Activated naive CD4-positive, alpha-beta T cell treated with Interleukin-2 at 50 U/mL for 16 hours (primary cell): ENCODE measurements at regions not wholly inside any gene's neighbourhood (a gene's known extent, or its start where the extent isn't known, plus 50 kb on each side); places are given as distances from the start of the nearest gene placed in this dataset.

Experiments
- DNase-seq: peaks from one replicate; pipeline ENCODE4 v3.0.0-alpha.2; 2020

- no peak for DNase-seq
Observed at GRCh38 chr22:23408321-23408720, 171.8 kb downstream of the IGLL1 start.

GRCh38 chr22:23405366-23405851, 174.7 kb downstream of the IGLL1 start:
- no peak for DNase-seq

DNA sequence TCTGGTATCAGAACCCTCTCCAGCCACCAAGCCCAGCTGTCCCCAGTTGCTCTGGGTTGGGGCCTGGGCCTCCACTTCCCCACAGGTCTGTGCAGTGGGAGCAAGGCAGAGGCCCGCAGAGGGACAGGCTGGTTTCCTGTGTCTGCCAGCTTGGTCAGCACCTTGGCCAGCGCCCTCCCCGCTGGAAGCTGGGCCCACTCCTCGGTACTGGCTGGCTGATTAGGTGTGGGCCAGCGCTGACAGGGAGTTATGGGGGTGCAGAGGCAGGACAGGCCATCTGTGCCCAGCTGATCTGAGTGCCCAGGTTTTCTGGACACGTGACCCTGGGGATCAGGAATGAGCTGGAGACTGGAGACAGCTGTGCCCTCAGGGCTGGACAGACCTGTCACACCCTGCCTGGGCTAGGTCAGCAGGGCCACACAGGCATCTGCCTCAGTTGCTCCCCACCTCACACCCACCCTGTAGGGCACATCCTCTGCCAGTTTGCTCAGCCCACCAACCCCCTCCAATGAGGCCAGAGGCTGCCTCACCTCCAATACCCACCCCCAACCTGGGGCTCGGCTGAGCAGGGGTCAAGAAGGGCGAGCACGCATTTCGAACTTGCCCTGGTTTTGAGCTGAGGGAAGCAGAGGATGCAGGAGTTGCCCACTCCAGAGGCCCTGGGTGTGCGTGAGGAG, 175.3 kb downstream of the IGLL1 start:
- DNase-seq, result no peak

GRCh38 chr22:23403720-23404688, 176.1 kb downstream of the IGLL1 start:
- DNase-seq, result no peak

DNA sequence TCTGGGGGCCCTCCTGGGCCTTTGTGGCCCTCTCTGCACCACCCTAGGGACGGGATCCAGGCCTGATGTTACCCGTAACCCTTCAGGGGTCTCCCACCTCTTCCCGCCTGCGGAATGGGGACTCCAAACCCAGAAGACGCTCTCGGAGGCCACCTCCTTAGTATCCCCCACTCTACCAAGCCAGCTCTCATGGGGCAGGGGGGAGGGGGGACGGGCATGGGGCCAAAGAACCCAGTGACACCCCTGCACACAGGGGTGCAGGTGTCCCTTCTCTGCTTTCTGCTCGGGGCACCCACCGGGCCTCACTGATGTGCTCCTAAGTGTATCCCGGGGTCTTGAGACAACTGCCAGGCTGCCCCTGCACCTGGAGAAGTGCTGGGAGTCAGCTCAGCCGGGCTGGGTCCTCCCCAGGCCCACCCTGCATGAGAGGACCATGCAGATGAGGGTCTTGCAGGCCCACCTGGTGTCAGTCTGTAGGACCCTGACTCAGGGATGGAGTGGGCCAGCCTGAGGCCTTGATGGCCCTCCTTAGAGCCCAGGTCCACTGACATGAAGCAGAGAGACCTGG, 176.9 kb downstream of the IGLL1 start:
- no peak for DNase-seq

DNA sequence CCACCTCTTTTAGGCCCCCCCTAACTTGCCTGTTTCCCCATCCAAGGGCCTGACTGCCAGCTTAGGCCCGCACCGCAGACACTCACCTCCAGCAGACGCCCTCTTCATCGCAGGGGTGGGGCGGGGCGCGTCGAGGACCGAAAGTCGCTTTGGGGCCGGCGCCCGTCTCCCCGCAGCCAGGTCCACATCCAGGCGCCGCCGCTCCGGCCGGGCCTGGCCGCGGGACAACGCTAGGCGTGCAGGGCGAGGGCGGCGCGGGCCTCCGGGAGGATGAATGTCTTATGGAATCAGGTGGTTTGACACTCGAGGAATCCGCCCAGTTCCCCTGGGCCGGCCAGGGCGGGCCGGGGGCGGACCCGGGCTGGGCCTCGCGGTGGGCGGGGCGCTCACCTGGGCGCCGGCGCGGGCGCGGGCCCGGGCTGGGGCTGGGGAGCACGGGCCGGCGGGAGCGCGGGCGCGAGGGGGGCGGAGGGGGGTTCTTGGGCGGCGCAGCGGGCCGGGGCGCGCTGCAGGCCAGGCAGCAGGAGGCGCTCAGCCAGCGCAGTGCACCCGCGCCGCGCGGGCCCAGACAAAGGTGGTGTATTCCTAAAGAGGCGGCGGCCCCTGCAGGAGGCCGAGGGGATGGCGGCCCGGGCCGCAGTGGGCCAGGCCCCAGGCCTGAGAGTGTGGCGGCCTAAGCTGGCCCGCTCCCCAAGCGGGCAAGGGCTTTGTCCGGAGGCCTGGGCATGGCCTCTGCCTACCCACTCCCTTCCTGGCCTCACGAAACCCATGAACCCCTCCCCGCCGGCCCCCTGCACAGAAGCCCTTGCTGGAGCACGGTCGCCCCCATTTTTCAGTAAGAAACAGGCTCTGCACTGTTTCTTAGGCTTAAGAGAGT, 177.6 kb downstream of the IGLL1 start:
- DNase-seq, result peak; percentile 32

- no peak for DNase-seq
Observed at GRCh38 chr22:23401910-23402274, 178.2 kb downstream of the IGLL1 start.

- no peak for DNase-seq
Observed at GRCh38 chr22:23401111-23401909, 178.8 kb downstream of the IGLL1 start.

- no peak for DNase-seq
Observed at GRCh38 chr22:23400286-23400981, 179.7 kb downstream of the IGLL1 start.

DNA sequence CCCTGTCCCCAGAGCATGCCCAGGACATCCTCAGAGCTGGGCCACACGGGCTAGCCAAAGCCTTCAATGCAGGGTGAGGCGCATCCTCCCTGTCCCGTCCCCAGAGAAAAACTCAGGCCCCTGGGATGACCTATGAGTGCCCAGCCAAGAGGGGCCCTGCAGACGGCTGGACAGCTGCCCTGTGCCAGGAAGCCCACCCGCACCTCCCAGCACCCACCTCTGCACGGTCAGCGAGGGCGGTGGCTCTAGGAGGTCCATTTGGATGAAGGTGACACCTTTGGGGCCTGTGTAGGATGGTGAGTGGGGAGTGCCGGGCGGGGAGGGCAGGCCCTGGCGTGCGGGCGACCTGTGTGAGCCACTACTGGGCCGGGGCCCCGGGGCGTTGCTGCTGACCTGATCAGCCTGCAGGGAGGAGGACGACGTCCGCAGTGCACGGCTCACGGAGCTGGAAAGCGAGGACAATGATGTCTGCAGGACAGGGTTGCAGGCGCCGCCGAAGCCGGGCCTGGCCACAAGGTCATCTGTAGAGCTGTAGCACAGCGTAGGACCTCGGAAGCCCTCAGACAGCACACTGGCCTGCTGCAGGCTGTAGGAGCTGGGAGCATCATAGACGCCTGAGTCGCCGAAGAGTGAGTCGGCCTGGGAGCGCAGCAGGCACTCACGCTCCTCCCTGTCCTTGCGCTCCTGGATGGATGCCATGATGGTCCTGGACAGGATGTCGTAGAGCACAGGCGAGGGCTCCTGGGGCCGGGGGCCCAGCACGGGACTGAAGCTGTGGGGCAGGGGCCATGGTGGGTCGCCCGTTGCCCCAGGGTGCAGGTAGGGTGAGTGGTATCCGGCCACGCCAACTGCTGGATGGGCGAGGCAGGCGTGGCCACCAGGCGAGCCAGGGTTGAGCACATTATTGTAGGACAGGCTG, 180.5 kb downstream of the IGLL1 start:
- no peak for DNase-seq

DNA sequence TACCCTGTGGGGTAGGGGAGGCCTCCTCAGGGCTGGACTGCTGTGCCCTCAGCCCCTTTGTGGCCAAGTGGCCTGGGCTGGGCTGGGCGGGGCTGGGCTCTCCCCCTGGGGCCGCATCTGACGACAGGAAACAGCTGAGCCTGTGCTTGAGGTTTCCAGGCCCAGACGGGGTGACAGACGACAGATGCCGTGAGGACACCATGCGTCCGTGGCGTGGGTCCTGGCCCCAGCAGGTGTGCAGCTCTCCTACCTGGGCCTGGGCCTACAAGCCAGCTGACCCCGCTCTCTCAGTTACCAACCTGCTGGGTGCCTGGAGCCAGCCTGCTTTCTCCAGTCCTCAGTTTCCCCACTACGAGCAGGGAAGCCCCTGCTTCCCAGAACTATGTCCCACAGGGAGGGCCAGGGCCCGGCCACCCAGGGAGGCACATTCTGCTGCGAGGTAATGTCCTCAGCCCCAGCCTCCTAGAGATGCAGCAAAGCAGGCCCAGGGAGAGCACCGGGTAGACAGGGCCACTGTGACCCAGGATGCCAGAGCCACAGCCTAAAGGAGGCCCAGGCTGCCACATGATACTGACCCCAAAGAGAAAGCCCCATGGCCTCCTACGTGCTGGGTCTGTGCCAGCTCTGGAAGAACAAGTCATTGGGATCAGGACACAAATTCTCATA, 181.3 kb downstream of the IGLL1 start:
- no peak for DNase-seq

DNA sequence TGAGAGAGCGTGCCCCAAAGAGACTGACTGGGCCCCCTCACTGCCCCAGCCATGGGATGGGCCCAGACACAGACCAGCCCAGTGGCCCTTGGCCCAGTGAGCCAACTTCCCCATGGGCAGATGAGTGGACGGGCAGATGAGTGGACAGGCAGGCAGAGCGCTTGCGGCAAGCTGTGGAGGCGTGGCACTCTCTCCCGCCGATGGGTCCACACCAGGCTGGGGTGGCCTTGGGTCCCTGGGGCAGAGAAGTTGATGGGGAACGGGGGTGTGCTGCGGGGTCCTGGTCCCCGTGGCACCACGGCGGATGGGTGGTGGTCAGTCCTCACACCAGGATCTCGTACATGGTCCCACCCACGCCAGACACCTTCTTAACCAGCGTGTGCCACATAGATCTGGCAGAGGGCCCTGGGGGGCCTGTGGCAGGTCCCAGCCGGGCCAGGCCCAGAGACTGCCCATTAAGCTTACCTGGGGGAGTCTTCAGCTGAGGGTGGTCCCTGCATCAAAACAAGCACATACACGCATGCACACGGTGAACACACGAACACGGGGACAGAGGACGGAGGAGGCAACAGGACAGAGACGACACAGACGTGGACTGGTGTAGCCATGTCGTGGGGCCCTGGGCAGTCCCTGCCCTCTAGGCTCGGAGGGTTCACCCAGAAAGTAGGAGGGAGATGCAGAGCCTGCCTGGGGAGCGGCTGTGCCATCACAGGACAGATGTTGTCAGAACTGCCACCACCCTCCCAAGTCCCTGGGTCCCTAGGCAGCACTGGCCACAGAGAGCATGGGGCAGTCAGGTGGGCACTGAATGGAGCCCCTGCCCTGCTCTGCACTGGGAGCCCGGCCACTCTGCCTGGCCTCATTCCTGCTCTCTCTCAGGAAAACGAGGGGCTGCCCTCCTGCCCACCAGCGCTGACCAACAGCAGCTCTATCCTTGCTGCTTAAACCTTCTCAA, 182.2 kb downstream of the IGLL1 start:
- no peak for DNase-seq

DNA sequence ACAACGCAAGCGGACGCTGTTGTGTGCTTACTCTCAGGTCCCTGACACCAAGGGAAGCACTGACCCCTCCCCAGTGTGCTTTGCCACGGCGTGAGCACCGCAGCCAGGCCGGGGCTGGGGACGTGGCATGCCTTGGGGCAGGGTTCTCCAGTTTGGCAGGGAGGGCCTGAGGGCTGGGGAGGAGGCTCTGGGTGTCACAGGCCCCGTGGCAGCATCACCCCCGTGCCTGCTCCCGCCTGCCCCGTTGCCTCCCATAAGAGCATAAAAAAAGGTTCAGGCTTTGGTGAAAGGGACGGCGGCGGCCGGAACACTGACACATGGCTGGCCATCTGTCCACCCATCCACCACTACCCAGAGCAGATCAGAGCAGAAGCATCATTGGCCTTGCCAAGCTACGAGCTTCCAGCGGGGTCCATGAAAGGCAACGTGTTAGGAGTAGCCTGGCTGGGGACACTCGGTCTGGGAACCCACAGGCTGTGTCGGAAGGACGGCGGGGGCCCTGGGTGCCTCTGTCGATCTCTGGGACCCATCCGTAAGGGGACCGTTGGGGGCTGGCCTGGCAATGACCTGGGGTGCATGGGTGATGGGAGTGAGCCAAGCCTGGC, 183.0 kb downstream of the IGLL1 start:
- DNase-seq, result no peak

- DNase-seq, result no peak
Observed at GRCh38 chr22:23396362-23397007, 183.6 kb downstream of the IGLL1 start.

DNA sequence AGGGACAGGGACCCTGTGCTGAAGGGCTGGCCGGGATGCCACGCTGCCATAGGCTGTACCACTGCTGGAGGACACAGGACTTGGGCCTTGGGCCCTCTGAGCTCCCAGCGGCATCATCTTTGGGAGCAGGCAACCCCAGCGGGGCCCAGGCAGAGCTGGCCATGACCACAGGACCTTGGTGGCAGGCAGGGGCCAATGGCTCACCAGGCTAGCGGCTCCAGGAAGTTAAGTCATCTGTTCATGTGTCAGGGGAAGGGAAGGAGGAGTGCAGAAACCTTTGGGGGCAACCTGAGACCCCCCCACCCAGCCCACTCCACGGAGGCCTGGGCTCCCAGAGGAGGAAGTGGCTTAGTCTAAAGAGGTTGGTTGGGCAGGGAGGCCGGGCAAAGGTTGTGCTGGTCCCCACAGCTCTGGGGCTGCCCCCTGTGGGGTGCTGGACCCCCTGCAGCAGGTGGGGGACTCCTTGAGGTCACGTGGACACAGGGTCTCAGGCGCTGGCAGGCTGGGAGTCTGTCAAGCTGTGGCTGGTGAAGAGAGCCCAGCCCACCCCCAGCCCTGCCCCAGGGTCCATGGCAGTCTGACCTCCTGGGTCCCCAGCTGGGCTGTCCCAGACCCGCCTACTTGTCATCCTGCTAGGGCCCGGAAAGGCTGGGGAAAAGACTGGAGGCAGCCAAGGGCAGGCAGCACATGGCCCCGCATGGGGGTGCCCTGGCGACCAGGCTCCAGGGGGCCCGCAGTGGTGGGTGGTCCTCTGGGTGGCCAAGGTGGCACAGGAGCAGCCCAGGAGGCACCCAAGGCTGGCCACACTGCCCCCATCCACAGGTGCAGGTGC, 184.3 kb downstream of the IGLL1 start:
- no peak for DNase-seq
